Stimulated activated CD8-positive, alpha-beta memory T cell treated with anti-CD3 and anti-CD28 coated beads, Interleukin-15, amount 100 ng/mL, for 4 hours (primary cell): ENCODE measurements at regions not wholly inside any gene's neighbourhood (a gene's known extent, or its start where the extent isn't known, plus 50 kb on each side); places are given as distances from the start of the nearest gene placed in this dataset.
"Not testable (repeated sequence)": the region's sequence is repeated elsewhere in the genome, so short reads cannot be mapped to it uniquely, and the experiment has no call there.

Source experiments
- DNase-seq, 2 donors: peaks; one replicate each; pipeline ENCODE4 v3.0.0-alpha.2; 2020; ENCODE audit warnings: low read depth in 2 of 2

GRCh38 chr2:16088035-16088801 lies 147.9 kb downstream of the MYCN start:
- no peak for DNase-seq

- DNase-seq = not testable (repeated sequence)
These were observed 145.8 kb downstream of the MYCN start for GRCh38 chr2:16086136-16086535.

- DNase-seq = no peak
These were observed 144.7 kb downstream of the MYCN start for GRCh38 chr2:16085073-16085472.

DNA sequence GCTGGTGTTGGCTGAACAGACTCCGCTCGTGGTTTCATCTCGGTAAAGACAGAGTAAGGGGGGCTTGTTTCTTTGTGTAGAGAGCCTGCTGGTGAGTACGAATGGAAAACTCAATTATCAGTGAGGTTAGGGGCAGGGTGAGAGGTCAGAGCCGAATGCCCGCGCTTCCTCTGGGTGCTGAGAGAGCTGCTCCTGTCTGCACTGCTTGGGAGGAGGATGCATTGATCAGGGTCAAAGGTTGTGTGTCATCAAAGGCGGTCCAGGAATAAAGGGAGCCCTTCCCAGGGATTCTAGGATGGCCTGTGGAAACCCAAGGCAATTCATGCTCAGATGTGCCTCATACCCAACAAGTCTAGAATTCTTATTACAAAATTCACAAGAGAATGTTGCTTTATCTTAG lies 143.9 kb downstream of the MYCN start:
- DNase-seq = no peak

- no peak for DNase-seq
These were observed 141.9 kb downstream of the MYCN start for GRCh38 chr2:16082276-16082675.

GRCh38 chr2:16081316-16082200 lies 141.2 kb downstream of the MYCN start:
- no peak for DNase-seq

DNA sequence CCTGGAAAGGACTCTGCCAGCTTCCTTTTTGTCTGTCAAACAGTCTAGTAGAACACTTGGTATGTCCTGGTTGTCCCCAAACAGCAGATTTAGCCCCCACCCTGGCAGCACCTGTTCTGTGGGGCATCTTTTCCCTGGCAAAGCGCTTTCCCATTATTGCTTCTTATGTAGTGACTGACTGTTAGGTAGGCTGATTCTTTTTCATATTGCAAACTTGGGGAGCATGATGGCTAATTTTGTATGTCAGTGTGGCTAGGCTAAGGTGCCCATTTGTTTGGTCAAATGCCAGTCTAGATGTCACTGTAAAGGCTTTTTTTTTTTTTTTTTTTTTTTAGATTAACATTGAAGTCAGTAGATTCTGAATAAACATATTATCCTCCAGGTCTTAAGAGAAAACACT lies 140.2 kb downstream of the MYCN start:
- DNase-seq = no peak

GRCh38 chr2:16080071-16080470 lies 139.7 kb downstream of the MYCN start:
- DNase-seq = no peak

DNA sequence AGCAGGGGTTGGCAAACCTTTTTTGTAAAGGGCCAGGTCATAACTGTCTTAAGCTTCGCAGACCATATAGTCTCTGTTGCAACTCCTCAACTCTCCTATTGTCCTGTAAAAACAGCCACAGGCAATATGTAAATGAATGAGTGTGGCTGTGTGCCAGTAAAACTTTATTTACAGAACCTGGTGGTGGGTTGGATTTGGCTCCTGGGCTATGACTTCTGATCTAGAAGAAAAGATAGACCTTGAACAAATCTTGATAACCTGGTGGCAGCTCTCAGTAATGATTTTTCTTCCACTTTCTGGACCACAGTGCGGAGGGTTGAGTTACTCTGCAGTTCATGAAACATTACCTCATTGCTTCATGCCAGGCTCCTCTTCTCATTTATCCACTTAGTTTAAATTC lies 139.3 kb downstream of the MYCN start:
- DNase-seq = no peak

DNA sequence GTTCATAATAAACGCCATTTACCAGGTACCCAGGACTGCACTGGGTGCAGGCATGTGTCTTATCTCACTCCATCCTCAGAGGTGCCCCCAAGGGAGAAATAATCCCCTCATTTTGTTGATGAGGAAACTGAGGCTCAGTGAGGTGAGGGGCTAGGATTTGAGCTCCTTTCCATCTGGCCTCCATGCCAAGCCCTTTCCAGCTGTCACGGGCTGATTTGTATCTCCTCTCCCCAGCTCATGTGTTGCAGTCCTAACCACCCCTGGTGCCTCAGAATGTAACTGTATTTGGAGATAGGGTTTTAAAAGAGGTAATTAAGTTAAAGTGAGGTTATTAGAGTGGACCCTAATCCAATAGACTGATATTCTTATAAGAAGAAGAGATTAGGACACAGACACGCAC lies 137.3 kb downstream of the MYCN start:
- DNase-seq = no peak

GRCh38 chr2:16076911-16077310 lies 136.6 kb downstream of the MYCN start:
- DNase-seq = no peak

DNA sequence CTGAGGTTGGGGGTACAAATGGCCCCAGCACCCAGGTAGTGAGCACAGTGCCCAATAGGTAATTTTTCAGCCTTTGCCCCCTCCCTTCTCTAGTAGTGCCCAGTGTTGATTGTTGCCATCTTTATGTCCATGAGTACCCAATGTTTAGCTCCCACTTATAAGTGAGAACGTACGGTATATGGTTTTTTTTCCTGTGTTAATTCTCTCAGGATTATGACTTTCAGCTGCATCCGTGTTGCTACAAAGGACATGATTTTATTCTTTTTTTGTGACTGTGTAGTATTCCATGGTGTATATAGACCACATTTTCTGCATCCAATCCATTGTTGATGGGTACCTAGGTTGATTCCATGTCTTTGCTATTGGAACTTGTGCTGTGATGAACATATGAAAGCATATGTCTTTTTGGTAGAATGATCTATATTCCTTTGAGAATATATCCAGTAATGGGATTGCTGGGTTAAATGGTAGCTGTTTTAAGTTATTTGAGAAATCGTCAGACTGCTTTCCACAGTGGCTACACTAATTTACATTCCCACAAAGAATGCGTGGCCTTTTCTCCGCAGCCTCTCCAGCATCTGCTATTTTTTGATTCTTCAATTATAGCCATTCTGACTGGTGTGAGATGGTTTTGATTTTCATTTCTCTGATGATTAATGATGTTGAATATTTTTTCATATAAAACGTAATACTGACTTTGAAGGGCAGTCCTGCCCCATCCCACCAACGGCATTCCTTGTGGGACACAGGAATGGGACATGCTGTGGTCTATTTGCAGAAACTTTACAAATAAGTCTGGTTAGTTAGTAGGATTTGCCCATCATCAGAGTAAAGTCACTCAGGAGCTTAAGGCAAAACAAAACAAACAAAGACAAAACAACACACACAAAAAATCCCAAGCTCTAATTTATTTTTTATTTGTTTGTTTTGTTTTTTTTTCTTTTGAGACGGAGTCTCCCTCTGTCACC lies 135.0 kb downstream of the MYCN start:
- DNase-seq = no peak

GRCh38 chr2:16073921-16074425 lies 133.6 kb downstream of the MYCN start:
- no peak for DNase-seq

GRCh38 chr2:16073471-16073870 lies 133.1 kb downstream of the MYCN start:
- no peak for DNase-seq

DNA sequence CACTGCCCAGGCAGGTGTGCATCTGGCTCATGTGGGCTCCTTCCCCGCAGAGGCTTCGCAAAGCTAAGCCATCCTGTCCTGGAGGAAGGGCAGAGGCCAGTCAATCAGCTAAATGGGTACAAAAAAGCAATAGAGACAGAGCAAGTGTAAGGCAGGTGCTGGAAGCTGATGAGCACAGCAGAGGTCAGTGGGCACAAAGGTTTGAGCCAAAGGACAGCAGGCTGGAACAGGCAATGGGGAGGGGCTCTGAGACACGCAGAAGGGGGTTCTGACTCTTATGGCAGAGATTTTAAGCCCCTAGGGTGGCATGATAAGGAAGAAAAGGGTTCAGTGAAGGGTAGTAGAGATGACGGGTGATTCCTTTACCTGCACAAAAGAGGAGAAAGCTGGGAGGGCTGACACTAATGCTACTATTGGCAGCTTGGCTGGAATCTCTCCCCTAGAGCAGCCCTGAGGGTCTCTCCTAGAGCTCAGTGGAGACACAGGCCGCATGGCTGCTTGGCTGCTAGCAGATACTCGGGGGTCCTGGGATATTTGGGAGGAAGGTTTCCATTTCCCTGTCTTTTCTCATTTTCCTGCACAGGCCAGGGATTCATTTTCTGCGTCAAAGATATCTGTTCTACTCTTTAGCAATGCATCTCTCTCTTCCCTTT lies 132.4 kb downstream of the MYCN start:
- no peak for DNase-seq

- no peak for DNase-seq
These were observed 131.7 kb downstream of the MYCN start for GRCh38 chr2:16071865-16072637.

GRCh38 chr2:16071039-16071864 lies 130.9 kb downstream of the MYCN start:
- no peak for DNase-seq

GRCh38 chr2:16070648-16070971 lies 130.3 kb downstream of the MYCN start:
- no peak for DNase-seq

- DNase-seq = no peak
These were observed 129.7 kb downstream of the MYCN start for GRCh38 chr2:16069933-16070647.
